Right renal pelvis (tissue), 4 donors: ENCODE measurements at regions not wholly inside any gene's neighbourhood (a gene's known extent, or its start where the extent isn't known, plus 50 kb on each side); places are given as distances from the start of the nearest gene placed in this dataset.

Experiments
- DNase-seq, 4 donors: peaks; one replicate each; pipeline ENCODE4 v3.0.0-alpha.2; 2013; ENCODE audit warnings: low read depth in 4 of 4, low spot score in 3 of 4, missing footprints in 1 of 4

GRCh38 chr10:3418041-3418754, 245.6 kb upstream of the PITRM1 start:
- no peak for DNase-seq

- no peak for DNase-seq
Measured at GRCh38 chr10:3417096-3417495, 244.5 kb upstream of the PITRM1 start.

- no peak for DNase-seq
Measured at GRCh38 chr10:3415878-3416605, 243.5 kb upstream of the PITRM1 start.

- no peak for DNase-seq
Measured at GRCh38 chr10:3415038-3415736, 242.6 kb upstream of the PITRM1 start.

GRCh38 chr10:3414667-3415023, 242.1 kb upstream of the PITRM1 start:
- DNase-seq, result no peak

- DNase-seq, result no peak
Measured at GRCh38 chr10:3413937-3414666, 241.5 kb upstream of the PITRM1 start.

GRCh38 chr10:3412646-3413045, 240.1 kb upstream of the PITRM1 start:
- DNase-seq, result no peak

- DNase-seq, result no peak
Measured at GRCh38 chr10:3412071-3412582, 239.5 kb upstream of the PITRM1 start.

- no peak for DNase-seq
Measured at GRCh38 chr10:3411044-3411443, 238.5 kb upstream of the PITRM1 start.

- DNase-seq, result no peak
Measured at GRCh38 chr10:3409928-3410327, 237.3 kb upstream of the PITRM1 start.

GRCh38 chr10:3408603-3409365, 236.2 kb upstream of the PITRM1 start:
- DNase-seq, result no peak

- DNase-seq, result no peak
Measured at GRCh38 chr10:3407208-3407607, 234.6 kb upstream of the PITRM1 start.

GRCh38 chr10:3406556-3406955, 234.0 kb upstream of the PITRM1 start:
- DNase-seq, result no peak

- no peak for DNase-seq
Measured at GRCh38 chr10:3404381-3404780, 231.8 kb upstream of the PITRM1 start.

- DNase-seq, result no peak
Measured at GRCh38 chr10:3402187-3402751, 229.7 kb upstream of the PITRM1 start.

GRCh38 chr10:3401491-3401938, 228.9 kb upstream of the PITRM1 start:
- DNase-seq, result no peak

GRCh38 chr10:3400348-3400747, 227.8 kb upstream of the PITRM1 start:
- no peak for DNase-seq

- no peak for DNase-seq
Measured at GRCh38 chr10:3399756-3400155, 227.2 kb upstream of the PITRM1 start.

GRCh38 chr10:3398825-3399646, 226.5 kb upstream of the PITRM1 start:
- DNase-seq, result no peak
